ENCODE measurements at regions not wholly inside any gene's neighbourhood (a gene's known extent, or its start where the extent isn't known, plus 50 kb on each side); places are given as distances from the start of the nearest gene placed in this dataset.

DNA sequence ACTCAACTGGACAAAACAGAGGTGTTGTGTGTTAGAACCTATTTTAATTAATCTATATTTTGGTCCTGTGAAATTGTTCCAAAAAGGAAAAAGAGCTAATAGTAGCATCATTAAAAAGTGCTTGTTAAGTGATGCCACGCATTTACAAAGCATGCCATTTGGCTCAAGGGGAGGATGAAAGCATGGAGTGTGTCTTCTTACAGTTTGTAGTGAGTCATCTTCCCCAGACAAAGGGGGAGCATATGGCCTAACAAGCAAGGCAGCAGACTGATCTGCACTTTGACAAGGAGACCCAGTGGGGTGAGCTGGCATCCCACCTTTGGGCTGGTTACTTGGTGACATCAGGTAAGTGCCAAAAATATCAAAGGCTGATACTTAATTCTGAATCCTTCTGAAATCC, 297.0 kb downstream of the FGF9 start:
- DNase-seq: no peak

GRCh38 chr13:21970172-21970571, 299.3 kb downstream of the FGF9 start:
- no peak for DNase-seq

DNA sequence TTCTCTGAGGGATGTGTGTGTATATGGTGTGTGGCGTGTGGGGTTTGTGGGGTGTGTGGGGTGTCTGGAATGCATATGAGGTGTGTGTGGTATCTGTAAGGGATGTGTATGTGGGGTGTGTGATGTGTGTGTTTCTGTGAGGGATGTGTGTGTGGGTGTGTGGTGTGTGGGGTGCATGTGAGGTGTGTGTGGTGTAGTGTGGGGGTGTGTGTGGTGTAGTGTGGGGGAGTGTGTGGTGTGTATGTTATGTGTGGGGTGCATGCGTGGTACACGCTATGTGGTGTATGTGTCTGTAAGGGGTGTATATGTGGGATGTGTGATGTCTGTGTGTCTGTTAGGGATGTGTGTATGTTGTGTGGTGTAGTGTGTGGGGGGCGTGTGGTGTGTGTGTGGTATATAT, 300.0 kb downstream of the FGF9 start:
- DNase-seq: no peak

DNA sequence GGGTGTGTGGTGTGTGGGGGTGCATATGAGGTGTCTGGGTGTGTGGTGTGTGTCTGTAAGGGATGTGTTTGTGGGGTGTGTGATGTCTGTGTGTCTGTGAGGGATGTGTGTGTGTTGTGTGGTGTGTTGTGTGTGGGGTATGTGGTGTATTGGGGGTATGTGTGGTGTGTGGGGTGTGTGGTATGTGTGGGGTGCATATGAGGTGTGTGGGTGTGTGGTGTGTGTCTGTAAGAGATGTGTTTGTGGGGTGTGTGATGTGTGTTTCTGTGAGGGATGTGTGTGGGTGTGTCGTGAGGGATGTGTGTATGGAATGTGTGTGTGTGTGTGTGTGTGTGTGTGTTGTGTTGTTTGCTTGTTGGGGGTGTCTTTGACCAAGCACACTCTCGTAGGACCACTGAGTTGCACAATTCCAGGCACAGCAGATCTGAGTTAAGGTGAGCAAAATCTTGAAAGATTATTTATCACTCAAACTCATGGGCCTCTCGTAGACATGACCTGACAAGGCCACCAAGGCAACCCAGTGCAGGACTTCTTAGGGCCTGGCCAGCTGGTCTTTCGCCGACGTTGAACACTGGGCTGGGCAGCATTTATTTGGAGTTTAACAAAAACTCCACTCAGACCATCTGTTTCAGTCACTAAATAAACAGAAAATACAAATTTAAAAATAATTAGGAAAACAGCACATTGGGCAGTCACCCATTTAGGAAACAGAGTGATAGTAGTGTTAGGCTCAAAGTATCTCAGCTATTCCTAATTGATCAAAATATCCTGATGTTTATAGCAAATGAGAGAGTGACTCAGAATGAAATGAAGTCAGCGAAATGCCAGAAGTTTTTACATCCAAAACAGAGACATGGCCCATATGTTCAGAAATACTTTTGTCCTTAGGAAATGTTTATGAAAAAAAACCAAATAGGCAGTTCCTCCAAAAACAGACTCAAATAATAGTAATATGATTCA, 301.1 kb downstream of the FGF9 start:
- no peak for DNase-seq

DNA sequence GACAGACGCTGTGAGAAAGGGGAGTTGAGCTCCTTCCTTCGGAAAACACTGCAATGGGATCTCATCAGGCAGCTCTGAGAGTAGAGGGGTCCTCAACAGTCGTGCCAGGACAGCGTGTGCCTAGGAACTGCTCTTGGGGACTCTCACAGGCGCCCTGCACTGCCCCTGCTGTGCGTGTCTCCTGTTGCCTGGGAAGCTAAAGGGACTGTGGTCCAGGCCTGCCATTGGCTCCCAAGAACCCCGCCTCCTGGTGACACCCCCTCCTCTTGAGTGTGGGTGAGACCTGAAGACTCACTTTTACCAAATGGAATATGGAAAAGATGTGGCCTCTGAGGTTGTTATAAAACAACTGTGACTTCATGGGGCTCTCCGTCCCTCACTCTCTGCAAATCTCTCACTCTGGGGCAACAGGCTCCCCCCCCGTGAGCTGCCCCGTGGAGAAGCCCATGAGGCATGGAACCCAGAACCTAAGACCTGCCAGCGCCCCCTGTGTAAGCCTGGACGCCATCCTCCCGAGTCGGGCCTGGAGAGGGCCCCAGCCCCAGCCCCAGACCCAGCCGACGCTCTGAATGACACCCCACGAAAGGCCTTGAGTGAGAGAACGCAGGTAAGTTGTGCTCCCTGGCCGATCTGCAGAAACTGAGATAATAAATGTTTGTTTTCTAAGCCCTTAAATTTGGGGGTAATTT, 302.7 kb downstream of the FGF9 start:
- no peak for DNase-seq

DNA sequence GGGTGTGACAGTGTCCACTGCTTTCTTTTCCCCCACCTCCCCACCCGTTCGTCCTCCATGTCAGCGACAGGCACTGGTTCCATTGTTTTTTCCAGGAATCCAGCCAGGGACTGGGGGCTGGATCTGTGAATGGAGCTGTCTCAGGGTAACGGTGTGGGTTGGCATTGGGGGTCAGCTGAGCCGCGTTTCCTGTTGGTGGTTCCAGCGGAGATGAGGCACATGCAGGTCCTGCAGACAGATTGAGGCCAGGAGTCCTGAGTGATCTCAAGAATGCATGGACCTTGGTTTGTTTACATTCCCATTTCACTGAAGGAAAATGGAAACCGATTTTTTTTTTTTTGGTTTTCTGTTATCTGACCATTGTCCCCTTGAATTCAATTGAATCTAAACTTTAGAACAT, 303.9 kb downstream of the FGF9 start:
- no peak for DNase-seq

DNA sequence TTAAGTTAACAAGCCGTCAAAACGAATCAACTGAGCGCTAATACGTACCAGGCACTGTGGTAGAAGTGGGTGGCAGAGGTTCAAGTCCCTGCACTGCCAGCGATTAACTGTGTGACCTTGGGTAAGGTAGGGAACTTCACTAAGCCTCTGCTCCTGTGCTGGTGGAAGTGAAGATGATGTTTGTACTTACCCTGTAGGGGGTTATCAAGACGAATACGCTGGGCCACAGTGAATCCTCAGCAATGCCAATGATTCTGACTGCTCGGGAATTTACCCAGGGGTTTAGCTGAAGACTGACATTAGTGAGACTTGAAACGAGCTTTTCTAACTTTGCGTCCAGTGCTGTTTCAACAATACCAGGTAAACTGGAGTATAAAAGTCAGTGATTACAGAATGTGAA, 305.3 kb downstream of the FGF9 start:
- DNase-seq: no peak

DNA sequence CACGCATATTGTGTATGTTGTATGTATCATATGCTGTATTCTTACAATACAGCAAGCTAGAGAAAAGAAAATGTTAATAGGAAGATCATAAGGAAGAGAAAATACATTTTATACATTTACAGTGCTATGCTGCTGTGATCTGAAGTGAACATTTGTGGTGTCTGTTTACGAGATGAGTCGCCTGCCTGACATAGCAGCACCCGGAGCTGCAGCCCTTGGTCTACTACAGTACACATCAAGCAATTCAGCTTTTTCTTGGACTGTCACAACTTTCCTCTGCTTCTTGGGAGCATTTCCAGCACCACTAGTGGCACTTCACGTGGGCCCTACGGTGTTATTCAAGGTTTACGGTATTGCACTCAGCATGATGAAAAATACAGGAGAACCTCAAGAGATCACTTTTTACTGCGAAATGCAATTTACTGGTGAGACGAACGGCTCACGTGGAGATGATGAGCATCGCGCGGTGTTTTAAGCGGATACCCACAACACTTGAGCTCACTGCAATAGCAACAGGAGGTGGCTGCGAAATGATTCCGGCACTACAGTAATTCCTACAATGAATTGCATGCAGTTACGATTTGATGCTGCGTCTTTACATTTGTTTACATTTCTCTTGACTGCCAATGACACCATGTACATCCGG, 308.4 kb downstream of the FGF9 start:
- no peak for DNase-seq

DNA sequence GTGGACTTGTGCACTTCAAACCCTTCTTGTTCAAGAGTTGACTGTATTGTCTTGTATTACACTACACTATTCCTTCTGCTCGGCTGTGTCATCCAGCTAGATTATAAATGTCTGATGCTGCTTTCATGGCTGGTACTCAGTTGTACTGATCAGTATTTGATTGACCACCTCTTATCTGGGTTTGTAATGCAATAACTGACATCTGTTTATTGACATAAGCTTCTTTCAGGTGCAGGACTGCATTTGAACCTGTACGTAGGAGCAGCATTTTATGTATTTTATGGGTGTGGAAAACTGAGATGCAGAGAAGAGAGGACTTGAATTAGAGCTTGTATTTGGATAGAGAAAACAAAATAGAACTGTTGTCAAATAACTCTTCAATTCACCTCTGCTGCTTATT, 309.2 kb downstream of the FGF9 start:
- DNase-seq: no peak

DNA sequence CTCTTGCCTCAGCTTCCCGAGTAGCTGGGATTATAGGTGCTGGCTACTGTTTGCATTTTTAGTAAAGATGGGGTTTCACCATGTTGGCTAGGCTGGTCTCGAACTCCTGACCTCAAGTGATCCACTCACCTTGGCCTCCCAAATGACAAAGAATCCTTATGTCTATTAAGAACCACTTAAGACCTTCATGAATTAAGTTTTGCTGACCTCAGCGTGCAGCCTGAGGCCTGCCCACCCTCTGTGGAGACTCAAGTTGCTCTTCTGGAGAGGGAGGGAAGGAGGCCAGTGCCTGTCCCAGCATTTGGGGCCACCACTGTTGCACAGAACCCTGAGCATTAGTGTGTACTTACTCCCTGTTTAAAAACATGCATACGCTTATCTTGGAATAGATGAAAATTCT, 313.3 kb downstream of the FGF9 start:
- no peak for DNase-seq

- no peak for DNase-seq
These were observed 315.7 kb downstream of the FGF9 start for GRCh38 chr13:21986602-21987001.

GRCh38 chr13:21987793-21988192, 316.9 kb downstream of the FGF9 start:
- peak; percentile 11 for DNase-seq

GRCh38 chr13:21988624-21989023, 317.8 kb downstream of the FGF9 start:
- DNase-seq: no peak

DNA sequence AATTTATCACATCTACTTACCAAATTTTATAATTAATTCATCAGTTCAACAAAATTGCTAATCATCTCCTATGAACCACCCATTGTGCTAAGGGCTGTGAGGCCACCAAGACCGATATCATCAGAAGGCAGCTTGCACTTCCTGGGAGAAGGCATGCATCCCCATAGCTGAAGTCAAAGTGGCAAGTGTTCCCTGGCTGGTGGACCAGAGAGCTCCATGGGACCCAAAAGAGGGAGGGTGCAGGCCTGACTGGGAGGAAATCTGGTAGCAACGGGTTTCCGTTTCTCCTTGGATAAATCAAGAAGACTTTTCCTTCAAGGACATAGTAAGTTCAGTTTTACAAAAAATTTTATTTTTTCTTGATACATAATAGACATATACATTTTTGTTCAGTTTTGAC, 325.2 kb downstream of the FGF9 start:
- no peak for DNase-seq

GRCh38 chr13:21997726-21998125, 326.9 kb downstream of the FGF9 start:
- DNase-seq: no peak

DNA sequence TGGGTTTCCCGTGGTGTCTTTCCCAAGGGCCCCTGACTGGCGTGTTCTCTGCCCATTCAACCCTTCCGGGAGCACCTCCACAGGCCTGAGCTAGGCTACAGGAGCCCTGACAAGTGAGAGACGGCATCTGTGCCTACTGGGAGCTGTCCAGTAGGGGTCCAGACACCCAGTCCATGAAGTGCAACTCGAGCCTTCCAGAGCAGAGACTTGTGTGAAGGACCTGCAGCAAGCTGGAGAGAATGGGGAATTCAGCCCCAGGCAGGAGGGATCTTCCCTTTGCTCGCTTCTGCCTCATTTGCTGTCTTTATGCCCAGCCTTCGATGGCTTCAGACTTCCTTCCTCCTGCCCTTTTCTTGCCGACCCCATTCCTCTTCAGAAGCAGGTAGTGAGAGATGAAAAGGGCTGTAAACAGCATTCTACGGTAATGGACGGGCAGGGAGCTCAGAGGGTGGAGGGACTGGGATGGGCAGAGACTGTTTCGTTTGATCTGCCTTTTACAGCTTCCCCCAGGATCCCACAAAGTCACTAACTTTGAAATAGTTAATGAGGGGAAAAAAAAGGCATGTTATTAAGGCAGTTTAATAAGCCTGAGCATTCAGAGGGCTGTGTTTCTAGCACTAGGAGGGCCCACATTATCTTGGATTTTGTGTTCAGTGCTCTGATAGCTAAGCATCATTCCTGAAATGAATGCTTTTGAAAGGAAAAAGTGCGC, 327.6 kb downstream of the FGF9 start:
- DNase-seq: no peak

DNA sequence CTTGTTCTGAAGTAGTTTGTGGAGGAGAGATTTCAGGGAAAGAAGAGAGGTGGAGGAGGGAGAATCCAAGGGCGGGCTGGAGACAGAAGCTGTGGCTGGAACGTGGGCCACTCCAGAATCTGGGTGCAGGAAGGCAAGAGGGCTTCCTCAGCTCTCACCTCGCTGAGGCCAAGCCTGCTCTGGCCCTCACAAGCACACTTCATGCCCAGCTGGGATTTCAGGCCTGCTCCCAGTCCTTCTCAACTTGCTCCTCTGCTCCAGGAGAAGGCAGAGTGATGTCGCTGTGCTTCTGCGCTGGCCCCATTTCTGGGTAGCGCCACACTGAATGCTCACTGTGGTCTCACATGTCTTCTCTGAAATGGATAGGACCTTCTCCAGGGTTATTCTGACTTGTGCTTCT, 328.8 kb downstream of the FGF9 start:
- DNase-seq: no peak

GRCh38 chr13:22000191-22000590, 329.3 kb downstream of the FGF9 start:
- DNase-seq: no peak

DNA sequence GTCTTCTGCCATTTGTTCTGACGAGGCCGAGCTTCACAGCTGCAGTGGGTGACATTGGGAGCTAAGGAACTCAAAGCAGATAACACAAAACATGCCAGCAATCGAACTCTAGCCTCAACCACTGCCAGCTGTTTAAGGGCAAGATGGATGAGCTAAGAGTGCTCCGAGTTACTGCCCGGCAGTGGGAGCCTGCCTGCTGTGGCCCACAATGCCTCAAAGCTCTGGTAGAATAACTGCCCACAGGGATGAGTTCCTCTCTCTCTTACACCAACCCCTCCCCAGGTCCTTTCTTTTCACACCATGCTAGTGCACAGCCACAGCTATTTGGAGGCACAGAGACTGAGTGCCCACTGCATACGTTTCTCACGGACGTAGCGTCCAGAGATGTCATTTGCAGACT, 330.5 kb downstream of the FGF9 start:
- no peak for DNase-seq

DNA sequence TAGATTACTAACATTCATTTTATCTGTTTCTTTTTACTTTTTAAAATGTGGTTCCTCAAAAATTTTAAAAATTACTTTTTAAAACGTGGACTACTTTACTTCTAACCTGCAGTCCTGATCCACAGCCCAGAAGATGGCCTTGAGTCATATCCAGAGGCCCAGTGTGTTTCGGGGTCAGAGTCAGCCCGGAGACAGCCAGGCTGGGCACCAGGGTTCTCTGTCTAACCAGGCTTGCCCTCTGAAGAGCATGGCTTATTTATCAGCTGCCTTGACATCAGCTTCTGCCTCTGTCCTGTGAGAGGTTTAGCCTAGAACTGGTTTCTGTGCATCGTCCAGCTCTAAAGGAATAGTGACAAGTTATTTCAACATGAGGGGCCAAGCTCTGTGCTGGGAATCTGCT, 332.0 kb downstream of the FGF9 start:
- no peak for DNase-seq

- DNase-seq: no peak
These were observed 338.6 kb downstream of the FGF9 start for GRCh38 chr13:22009500-22009899.

- no peak for DNase-seq
These were observed 339.1 kb downstream of the FGF9 start for GRCh38 chr13:22009937-22010336.

DNA sequence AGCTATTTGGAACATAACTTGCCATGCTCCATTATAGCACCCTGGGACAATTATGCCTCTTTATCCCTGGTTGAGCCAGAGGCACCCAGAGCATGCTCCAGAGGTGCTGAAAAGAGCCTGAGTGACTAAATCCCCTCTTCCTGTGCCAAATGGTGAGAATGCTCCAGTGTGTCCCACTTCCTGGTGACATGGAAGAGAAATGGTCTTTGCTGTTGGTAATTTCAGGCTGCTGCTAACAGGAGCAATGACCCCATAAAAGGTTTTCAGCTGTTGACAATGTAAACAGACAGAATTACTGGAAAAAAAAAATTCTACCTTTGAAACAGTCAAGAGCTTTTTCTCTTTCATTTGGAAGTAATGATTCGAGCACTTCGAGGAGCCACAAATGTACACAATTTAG, 341.8 kb downstream of the FGF9 start:
- no peak for DNase-seq

Measured in activated CD4-positive, alpha-beta T cell treated with anti-CD3 and anti-CD28 coated beads, Interleukin-2, Interleukin-6, amounts not matched to agents 100 ng/mL and 50 ng/mL, durations not matched to agents 16 hours and 8 hours (primary cell).